ENCODE measurements at regions not wholly inside any gene's neighbourhood (a gene's known extent, or its start where the extent isn't known, plus 50 kb on each side); places are given as distances from the start of the nearest gene placed in this dataset.

GRCh38 chr3:25114532-25114931 is 313.5 kb upstream of the RARB start:
- no peak for DNase-seq

DNA sequence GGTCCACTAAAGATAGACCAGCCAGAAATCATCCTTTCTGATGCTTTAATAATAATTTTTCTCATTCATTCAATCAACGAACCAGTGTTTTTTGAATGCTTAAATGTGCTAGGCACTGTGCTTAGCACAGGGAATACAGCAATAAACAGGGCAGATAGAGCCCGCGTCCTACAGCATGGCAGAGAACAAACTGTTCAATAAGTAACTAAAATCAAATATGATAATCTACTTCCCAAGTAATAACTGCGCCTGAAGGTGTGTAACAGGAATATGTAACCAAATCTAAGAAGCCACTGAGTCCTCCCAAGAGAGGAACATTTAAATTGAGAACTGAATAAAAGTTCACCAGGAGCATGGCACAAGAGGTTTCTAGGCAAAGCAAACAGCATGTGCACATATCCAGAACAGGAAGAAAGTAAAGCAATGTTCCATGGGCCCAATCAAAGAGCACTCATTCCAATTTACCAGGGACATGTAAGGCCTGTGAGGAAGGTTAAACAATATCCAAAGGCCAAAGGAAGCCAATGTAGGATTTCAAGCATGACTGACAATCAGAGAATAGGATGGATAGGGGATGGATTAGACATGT is 311.0 kb upstream of the RARB start:
- DNase-seq: no peak

DNA sequence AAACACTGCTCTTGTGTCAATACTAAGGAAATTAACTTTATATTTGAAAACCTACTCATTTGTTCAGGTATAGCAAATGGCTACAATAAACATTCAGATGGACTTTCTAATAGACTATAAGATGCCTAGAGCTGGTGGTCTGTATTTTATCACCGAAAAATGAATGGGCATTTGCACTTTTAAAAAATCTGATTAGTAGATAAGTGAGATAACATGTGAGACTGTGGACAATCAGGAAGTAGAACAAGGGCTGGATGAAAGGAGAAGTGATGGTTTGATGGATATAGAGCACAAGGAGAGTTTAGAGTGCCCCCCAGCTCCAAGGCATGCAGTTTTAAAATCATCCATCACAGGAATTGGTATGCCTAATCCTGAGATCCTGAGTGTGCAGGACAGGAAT is 308.4 kb upstream of the RARB start:
- no peak for DNase-seq

- DNase-seq: no peak
Measured at GRCh38 chr3:25120665-25121064, 307.4 kb upstream of the RARB start.

DNA sequence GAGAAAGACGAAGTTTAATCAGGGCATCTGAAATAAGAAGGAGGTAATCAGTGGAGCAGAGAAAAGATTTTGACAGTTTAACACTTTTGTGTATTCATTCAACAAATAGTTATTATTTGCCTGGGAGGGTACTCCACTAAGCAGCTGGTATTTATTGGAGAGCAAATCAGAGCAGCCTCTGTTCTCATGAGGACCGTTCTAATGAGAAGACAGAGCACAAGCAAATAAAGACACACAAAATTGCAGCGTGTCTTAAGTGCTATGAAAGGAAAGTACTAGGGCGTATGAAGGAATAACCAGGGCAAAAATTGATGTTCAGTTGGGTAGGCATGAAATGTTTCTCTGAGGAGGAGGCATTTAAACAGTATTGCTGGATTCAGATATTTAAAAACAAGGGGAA is 302.9 kb upstream of the RARB start:
- no peak for DNase-seq

DNA sequence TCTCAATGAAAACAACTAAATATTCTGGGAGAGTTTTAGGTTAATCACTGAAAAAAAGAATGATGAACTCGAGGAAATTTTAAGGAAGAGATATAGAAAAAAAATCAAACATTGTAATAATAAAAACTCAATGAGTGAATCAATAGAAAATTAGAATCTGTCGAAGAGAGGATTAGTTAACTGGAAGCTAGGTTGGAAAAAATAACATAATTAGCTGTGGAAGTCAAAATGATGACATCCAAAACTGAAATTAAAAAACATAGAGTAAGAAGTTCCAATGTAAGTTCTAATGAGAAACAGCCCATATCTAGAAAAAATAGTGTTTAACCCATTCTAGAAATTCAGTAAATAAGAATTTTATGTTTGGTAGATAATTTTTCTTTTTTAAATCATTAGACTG is 299.3 kb upstream of the RARB start:
- no peak for DNase-seq

GRCh38 chr3:25130724-25131520 is 297.1 kb upstream of the RARB start:
- no peak for DNase-seq

GRCh38 chr3:25133588-25133987 is 294.5 kb upstream of the RARB start:
- DNase-seq: no peak

- no peak for DNase-seq
Measured at GRCh38 chr3:25137606-25138005, 290.5 kb upstream of the RARB start.

GRCh38 chr3:25139267-25139666 is 288.8 kb upstream of the RARB start:
- DNase-seq: no peak

DNA sequence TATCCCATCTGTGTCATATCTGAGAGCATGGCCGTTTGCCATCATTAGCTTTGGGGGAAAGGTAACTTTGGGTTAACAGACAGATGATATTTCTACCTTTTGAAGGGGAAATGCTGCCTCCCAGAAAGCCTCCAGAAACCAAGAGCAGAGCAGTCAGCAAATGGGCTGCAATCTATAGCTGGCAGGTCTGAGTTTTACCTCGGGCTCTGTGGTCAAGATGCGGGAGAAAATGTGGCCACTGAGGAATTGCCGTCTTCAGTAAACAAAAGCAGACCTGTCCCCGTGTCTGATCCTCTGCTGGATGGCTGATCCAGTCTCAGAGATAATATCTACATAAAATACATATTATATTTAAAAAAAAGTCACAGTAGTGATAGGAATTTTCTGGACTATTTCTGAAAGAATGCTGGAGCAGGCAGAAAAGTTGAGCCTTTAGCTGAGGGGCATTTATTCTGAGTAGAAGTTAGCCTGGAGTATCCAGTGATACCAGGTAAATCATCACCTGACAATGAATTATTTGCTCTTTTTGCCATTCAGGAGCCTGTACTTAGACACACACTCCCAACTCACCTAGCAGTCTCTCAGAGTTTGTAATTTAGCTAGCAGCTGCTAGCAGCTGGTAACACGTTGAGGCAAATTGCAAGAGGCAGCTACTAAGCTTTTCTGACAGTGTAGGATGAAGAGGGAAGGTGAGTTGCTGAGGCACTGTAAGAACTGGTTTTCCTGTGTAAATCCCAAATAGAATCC is 285.3 kb upstream of the RARB start:
- DNase-seq: no peak

GRCh38 chr3:25143356-25144025 is 284.6 kb upstream of the RARB start:
- DNase-seq: no peak

DNA sequence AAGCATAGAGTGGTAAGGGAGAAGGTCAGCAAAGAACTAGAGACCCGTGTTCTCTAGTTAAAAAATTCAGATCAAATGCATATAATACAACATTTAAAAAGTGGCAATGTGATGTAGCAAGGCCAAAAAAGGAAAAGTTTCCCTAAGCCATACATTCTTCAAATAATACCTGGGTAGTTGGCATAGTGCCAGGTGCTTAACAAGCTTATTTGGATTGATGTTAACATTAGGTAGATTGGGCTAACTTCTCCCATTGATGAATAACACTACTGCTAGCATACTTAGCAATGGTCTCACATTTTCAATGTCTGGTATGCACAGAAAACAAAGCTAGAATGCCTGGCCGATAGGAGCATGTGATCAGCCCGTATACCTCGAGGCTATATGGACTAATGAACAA is 283.6 kb upstream of the RARB start:
- DNase-seq: no peak

GRCh38 chr3:25145176-25145575 is 282.9 kb upstream of the RARB start:
- no peak for DNase-seq

DNA sequence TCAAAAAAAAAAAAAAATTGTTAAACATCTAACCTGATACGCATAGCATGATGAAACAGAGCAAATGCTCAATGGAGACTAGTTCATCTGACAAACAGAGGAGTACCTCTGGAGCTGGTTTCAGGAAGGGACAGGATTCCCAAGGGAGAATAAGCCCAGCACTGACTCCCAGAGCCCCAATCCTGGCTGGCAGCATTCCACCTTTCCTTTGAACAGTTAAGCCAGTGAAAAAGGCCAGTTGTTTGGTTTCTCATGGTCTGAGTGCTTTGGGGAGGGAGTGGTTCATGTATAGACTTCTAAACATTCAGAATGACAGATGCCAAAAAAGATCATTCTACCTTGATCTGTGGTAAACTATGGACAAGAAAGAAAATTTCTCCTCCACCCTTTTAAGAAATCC is 277.9 kb upstream of the RARB start:
- no peak for DNase-seq

GRCh38 chr3:25151281-25151902 is 276.7 kb upstream of the RARB start:
- peak; percentile 89 for DNase-seq

DNA sequence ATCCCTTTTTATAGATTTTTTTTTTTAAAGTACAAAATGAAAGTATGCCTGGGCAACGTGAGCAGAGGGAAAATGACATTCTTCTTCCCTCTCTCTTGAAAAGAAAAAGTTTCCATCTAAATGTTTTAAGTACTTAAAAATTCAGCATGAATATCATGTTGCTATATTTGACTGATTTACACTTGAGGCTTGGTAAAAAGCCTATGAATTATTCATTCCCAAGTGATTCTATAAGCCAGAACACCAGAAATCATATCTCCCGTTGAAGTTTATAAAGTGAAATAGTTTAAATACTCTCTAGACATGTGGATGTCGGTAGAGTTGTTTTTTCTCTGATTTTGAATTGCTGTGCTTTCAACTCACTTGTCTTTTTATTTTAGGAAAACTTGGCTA is 276.2 kb upstream of the RARB start:
- DNase-seq: no peak

DNA sequence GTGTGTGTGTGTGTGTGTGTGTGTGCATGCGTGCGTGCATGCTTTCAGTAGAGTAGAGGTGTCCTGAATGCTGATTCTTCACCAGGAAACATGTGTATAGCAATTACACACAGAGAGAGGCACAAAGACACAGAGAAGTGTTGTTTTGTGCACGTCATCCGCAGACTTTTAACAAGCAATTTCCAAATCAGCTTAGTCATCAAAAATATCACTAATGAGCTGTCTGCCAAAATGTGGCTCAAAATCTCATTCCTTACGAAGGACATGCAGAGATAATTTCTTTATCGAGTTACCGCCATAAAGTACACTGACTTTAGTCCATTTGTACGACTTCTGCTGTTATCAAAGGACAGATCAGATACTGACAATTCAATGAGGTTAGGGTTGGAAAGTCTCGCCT is 274.9 kb upstream of the RARB start:
- DNase-seq: no peak

GRCh38 chr3:25153561-25153960 is 274.5 kb upstream of the RARB start:
- no peak for DNase-seq

GRCh38 chr3:25155652-25156471 is 272.2 kb upstream of the RARB start:
- DNase-seq: no peak

- peak; percentile 76 for DNase-seq
Measured at GRCh38 chr3:25156626-25157025, 271.4 kb upstream of the RARB start.

DNA sequence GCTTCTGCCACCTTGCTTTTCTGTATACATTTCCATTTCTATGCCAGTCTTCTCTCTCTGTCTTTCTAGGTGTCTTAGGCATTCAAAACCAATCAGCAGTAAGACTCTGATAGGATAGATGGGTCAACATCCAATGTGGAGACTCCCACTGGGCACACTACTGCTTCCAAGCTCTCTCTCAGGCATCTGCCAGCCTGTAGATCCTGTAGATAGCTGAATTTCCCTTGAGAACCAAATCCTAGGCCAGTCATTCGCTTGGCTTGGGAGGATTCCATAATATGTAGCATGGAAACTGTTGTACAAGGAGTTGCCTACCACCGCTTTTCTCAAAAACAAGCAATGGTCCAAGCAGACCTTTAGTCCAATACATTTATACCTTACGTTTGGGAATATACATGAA is 262.8 kb upstream of the RARB start:
- no peak for DNase-seq
